Fibroblast of skin of right quadriceps (primary cell): ENCODE measurements at regions not wholly inside any gene's neighbourhood (a gene's known extent, or its start where the extent isn't known, plus 50 kb on each side); places are given as distances from the start of the nearest gene placed in this dataset.
"Not testable (repeated sequence)": the region's sequence is repeated elsewhere in the genome, so short reads cannot be mapped to it uniquely, and the experiment has no call there.

ENCODE experiments used
- DNase-seq: peaks from one replicate; pipeline ENCODE4 v3.0.0-alpha.2; 2013

DNA sequence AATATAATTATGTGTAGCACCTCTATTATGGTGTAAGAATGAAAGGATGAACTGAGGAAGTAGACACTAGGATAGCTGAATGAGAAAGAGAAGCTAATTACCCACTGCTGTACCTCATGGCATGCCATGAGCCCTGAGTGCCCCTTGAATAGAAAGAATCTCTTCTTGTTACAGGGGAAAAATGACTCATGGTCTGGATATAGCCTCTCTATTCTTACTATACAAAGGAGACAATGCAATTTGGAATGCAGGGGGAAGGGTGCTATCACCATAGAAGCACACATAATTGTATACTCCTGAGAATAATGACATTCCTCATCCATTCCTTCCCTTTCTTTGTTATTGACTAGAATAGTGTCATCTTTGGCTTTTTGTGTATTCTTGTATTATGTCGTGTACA is 385.2 kb downstream of the CDH7 start:
- peak; percentile 39 for DNase-seq

- DNase-seq: no peak
These were observed 378.4 kb downstream of the CDH7 start for GRCh38 chr18:66129248-66129647.

- no peak for DNase-seq
These were observed 375.5 kb downstream of the CDH7 start for GRCh38 chr18:66126266-66126665.

DNA sequence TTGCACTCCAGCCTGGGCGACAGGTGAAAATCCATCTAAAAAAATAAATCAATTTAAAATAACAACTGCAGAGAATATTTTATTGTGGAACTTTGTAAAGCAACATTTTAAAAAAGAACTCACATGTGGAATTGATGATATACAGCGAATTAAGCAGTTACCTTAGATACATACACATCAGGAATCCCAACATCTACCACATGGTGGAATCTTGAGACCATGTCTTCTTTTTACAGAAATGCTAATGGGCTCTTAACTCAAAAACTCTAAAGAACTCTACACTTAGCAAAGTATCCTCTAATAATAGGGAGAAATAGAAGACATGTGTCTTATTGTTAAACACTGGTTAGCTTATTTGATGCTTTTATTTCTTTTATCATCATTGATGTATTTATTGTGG is 373.6 kb downstream of the CDH7 start:
- peak; percentile 1 for DNase-seq

DNA sequence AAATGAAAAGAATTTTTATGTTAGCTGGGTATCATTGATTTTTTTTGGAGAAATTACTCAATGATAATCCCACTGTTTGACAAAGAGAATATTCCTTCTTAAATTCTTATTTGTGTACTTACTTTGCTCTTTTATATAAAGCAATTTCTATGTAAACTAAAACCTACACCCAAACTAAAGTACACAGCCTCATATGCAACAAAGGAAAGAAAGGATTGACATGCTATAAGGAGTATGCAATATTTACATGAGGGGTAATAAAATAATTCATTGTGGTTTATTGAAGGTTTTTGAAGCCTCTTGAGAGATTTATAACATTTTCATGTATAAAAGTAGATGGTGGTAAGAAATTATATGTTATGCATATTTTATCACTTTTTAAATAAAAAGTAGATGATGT is 368.5 kb downstream of the CDH7 start:
- DNase-seq: no peak

- DNase-seq: no peak
These were observed 360.2 kb downstream of the CDH7 start for GRCh38 chr18:66111018-66111417.

- no peak for DNase-seq
These were observed 359.8 kb downstream of the CDH7 start for GRCh38 chr18:66110607-66111006.

DNA sequence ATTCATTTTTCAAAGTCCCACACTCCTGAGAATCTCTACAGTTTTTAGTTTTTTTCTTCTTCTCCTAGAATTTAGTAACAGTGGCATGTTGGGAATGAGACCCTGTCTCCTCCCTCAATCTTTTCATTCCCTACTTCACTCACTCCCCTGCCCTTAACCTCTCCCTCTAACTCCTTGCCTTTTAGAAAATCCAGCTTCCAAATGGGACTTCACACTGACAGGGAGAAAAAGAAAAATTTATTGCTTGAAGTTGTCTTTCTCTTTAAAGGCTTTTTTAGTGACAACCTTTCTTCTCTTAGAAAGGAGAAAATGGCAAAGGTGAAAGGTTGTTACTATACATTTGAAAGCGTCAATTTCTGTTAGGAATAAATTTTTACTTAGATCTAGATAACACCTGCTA is 359.2 kb downstream of the CDH7 start:
- no peak for DNase-seq

- no peak for DNase-seq
These were observed 356.7 kb downstream of the CDH7 start for GRCh38 chr18:66107546-66107945.

DNA sequence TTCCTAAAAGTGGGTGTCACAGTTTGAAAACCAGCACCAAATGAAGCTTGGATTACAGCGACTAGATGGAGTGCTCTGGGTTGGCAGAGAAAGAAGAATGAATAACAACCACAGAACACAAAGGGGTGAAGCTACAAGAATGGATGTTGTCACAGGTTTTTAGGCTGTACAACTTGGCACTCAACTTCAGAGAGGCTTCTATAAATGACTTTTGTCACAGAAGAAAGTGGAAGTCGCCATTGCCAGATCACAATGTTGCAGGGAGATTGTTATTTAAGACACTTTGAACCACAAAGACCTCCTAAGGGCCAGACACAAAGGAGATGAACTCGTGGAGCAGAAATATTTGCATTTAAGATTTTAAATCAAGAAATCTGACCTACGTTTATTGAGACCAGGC is 354.2 kb downstream of the CDH7 start:
- no peak for DNase-seq

DNA sequence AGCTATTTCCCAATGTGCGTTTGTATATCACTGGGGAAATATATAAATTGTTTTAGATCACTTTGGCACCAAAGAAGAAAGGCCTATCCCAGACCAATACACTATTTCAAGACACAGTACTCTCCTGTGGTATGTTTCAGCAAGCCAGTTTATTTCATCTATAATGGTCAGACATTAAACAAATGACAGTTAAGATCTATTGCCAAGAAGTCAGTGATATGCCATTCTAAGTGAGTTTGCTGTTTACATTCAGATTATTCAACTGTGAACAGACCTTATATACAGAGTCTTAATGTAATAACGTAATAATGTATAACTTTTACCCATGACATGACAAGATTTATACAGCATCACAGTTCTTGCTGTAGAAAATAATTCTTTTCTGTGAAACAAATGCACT is 352.7 kb downstream of the CDH7 start:
- no peak for DNase-seq

GRCh38 chr18:66083078-66083477 is 332.3 kb downstream of the CDH7 start:
- DNase-seq: no peak

DNA sequence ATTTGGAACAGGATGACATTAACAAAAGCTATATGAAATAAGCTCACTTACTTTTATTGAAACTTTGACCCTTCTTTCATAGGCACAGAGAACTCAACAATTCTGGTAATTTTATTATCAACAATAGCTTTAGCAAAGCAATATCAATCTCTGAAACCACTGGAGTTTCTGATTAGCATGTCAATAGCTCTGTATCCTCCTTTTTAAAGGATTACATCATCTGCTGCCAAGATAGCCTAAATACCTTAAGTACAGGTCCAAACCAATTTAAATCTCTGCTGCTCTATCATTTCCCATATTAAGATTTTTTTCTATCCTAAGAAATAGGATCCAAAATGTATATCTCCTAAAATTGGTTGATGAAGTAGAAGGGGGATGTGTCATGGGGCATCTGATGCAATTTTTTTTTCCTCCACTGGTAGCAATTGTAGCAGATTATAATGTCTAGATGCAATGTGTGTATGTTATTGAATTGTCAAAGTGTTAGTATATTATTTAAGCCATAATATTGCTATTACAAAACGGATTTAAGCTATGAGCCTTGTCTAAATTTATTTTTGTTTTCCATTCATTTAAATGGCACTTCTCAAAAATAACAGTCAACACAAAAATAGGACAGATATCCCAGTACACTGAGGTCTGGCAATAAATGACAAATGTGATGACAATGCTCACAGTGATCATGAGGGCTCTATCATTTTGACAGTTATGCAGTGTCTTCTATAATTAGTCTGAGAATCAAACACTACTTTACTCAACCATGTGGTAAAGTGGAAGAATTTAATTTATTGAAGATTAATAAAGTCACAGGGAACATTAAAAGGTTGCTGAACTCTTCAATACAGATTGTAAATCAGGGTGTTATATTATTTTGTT is 328.4 kb downstream of the CDH7 start:
- DNase-seq: no peak

GRCh38 chr18:66077066-66077465 is 326.3 kb downstream of the CDH7 start:
- peak; percentile 1 for DNase-seq

GRCh38 chr18:66066191-66066590 is 315.4 kb downstream of the CDH7 start:
- DNase-seq: no peak

DNA sequence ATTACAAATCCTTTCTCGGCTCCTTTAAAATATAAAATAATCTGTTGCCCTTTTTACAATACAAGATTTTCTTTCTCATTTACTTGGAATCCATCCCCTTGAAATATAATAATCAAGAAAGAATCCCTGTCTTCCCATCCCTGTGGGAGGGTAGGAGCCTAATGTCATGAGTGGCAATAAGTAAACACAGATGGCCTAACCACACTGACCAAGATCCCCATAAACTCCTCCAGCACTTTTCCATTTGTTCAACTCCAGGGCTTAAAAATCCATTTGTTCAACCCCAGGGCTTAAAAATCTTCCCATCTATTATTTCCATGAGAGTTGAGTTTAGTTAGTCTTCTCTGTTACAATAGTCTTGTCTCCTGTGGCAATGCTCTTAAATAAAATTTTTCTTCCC is 297.6 kb downstream of the CDH7 start:
- peak; percentile 8 for DNase-seq

DNA sequence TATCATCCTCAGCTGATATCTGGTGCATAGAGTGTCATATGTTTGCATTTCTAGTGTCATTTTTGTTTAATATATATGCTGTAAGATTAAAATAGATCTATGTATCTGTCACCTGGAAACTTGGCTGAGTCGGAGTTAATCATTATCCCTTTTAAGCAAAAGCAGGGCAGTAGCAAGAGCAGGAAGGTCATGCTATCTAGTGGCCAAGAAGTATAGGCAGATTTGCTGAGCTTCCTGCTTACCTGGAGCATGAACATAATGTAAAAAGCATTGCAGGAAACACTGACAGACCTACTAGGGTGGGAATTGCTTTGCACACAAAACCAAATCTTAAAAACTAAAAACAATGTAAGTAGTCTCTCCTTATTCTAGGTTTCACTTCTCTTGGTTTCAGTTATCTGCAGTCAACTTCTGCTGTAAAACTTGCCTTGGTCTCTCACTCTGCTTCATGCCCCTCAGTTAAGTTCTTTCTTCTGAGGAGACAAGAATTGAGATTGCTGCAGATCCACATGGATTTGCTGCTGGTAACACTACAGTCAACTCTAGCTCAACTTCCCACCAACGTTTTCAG is 295.3 kb downstream of the CDH7 start:
- no peak for DNase-seq

- no peak for DNase-seq
These were observed 292.2 kb downstream of the CDH7 start for GRCh38 chr18:66043009-66043408.

DNA sequence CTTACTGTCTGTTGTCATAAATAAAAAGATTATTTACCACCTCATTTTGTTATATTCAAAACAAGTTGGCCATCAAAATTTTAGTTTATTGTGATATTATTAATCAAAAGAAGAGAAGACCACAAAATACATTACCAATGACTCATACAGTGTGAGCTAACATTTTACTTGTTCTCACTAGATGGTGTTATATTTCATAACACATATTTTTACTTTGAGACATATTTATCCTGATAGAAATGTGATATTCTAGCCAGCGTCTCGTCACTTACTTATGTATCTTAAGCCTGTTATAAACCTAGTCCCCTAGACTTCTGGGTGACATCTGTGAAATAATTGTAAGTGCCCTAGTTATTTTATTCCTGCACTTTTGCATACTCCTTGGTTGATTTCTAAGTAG is 263.2 kb downstream of the CDH7 start:
- DNase-seq: peak; percentile 44

- no peak for DNase-seq
These were observed 261.1 kb downstream of the CDH7 start for GRCh38 chr18:66011916-66012315.

- DNase-seq: no peak
These were observed 255.2 kb downstream of the CDH7 start for GRCh38 chr18:66005831-66006588.

GRCh38 chr18:65998971-65999700 is 248.3 kb downstream of the CDH7 start:
- DNase-seq: not testable (repeated sequence)

DNA sequence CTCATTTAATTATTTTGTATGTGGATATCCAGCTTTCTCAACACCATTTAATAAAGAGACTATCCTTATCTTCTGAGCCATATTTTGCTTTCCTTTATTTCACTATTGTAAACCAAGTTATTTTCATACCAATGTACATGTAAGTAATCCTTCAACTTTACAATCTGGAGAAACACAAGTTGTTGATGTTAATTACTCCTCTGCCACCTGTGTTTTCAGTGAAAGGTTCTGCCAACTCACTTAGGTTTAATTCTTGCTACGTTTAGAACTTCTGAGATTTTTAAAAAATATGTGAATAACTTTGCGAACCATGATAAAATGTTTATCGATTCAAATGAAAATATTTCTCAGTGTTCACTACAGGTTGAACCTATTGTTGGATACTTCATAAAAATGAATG is 244.4 kb downstream of the CDH7 start:
- no peak for DNase-seq
